Ovary (tissue), 3 donors: ENCODE measurements at regions not wholly inside any gene's neighbourhood (a gene's known extent, or its start where the extent isn't known, plus 50 kb on each side); places are given as distances from the start of the nearest gene placed in this dataset.

Experiments used
- CTCF ChIP-seq, 3 donors: fragments of 450-650 bp in 2 of 3; fragments of 200-600 bp in 1 of 3; IDR thresholded peaks; one replicate each; pipeline versions ENCODE4 v1.5.1 to v1.8.0; 2016 to 2022; ENCODE audit warnings: antibody characterized with exemption in 3 of 3, mild to moderate bottlenecking in 1 of 3
- EP300 ChIP-seq: sonication (generic); formaldehyde crosslinking; IDR thresholded peaks from one replicate; pipeline ENCODE4 v1.6.1; 2017; ENCODE audit warnings: antibody characterized with exemption
- POLR2A ChIP-seq: fragments of 450-650 bp; IDR thresholded peaks from one replicate; pipeline ENCODE4 v1.6.1; 2017; ENCODE audit warnings: antibody characterized with exemption, mild to moderate bottlenecking, moderate library complexity
- donor health status: DM: no; HTN: no; CAD: no.

GRCh38 chr18:24827501-24827900 lies 367.1 kb downstream of the HRH4 start:
- TF ChIP-seq POLR2A, result no peak
- TF ChIP-seq CTCF (IDR thresholded peaks at IDR 0.05), result no peak
- no peak for TF ChIP-seq EP300
